HCT116 (cell line): ENCODE measurements at regions not wholly inside any gene's neighbourhood (a gene's known extent, or its start where the extent isn't known, plus 50 kb on each side); places are given as distances from the start of the nearest gene placed in this dataset.
"Not testable (repeated sequence)": the region's sequence is repeated elsewhere in the genome, so short reads cannot be mapped to it uniquely, and the experiment has no call there.

Experiments used
- CTCF ChIP-seq, 3 experiments: fragments of 200-600 bp in 1 of 3; sonication (generic) in 1 of 3; IDR thresholded peaks in 2 of 3; conservative IDR thresholded peaks in 1 of 3; 2 replicates each; pipeline ENCODE4 v1.5.1; 2012 to 2017; ENCODE audit warnings: low read depth in 2 of 3, low read length in 2 of 3, antibody characterized with exemption in 1 of 3, borderline replicate concordance in 1 of 3, control low read depth in 1 of 3, mild to moderate bottlenecking in 1 of 3, mixed read lengths in 1 of 3, mixed run types in 1 of 3, moderate library complexity in 1 of 3; ENCODE audit not compliant: insufficient read depth in 1 of 3
- MAX ChIP-seq: IDR thresholded peaks from 2 replicates; pipeline ENCODE4 v1.6.1; 2012
- POLR2A ChIP-seq: IDR thresholded peaks from 2 replicates; pipeline ENCODE4 v1.7.0; 2011; ENCODE audit warnings: borderline replicate concordance; ENCODE audit not compliant: insufficient read depth, insufficient read length; ENCODE audit errors: extremely low read depth
- REST ChIP-seq: IDR thresholded peaks from 2 replicates; pipeline ENCODE4 v1.6.1; 2012; ENCODE audit warnings: low read depth
- YY1 ChIP-seq: IDR thresholded peaks from 2 replicates; pipeline ENCODE4 v1.6.1; 2011; ENCODE audit warnings: low read length, low read depth, moderate library complexity, mild to moderate bottlenecking; ENCODE audit not compliant: insufficient replicate concordance; ENCODE audit errors: extremely low read depth

- not testable (repeated sequence) for TF ChIP-seq POLR2A; MAX; YY1; CTCF (IDR thresholded peaks at IDR 0.05 in 2 of 3, conservative IDR thresholded peaks at IDR 0.05 in 1 of 3; ENCODE audit: borderline replicate concordance in 1 of 3, insufficient read depth in 1 of 3, low read depth in 2 of 3, low read length in 2 of 3); REST
Observed at GRCh38 chr6:140493470-140493869, 1119.0 kb upstream of the CITED2 start.
